ENCODE measurements at regions not wholly inside any gene's neighbourhood (a gene's known extent, or its start where the extent isn't known, plus 50 kb on each side); places are given as distances from the start of the nearest gene placed in this dataset.

DNA sequence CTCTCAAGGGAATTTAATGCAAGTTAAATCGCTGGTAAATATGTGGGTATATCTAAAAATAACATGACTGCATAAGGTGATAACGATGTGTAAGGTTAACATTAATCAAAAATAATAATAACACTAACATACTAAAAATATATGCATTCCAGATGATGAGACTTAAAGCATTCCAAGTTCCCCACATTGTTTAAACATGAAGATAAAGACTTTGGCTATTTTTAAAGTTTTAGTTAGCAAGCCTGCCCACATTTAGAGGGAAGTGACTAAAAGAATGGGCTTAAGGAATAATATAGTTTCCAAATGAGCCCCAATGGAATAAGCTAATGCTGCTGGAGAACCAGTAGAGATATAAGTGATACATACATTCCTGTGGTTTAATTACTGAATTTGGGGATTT, 941.3 kb downstream of the TBC1D32 start:
- H2AFZ ChIP-seq (ENCODE audit: low read depth, low read length) = no peak overlapping the region
- H3K9ac ChIP-seq (ENCODE audit: insufficient read depth in 1 of 2, low read depth in 2 of 2, low read length in 2 of 2) = no peak overlapping the region
- no peaks in the 10 kb centered on the region for H4K20me1 ChIP-seq (replicated peaks; ENCODE audit: control insufficient read depth, insufficient read depth, low read length)
- in situ Hi-C loops (cut with MboI) (no loop called here), intact Hi-C loops (cut with micrococcal nuclease) (no loop called here)
- H3K4me3 ChIP-seq = no peak overlapping the region
- BruUV-seq (replicated peaks) = no TSS peak
- TF ChIP-seq, protein P1, sequence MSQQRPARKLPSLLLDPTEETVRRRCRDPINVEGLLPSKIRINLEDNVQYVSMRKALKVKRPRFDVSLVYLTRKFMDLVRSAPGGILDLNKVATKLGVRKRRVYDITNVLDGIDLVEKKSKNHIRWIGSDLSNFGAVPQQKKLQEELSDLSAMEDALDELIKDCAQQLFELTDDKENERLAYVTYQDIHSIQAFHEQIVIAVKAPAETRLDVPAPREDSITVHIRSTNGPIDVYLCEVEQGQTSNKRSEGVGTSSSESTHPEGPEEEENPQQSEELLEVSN (IDR thresholded peaks at IDR 0.05; ENCODE audit: borderline replicate concordance in 1 of 2, extremely low read depth in 1 of 2, insufficient read depth in 1 of 2, insufficient read length in 1 of 2, low read depth in 1 of 2, low read length in 1 of 2, poor library complexity in 1 of 2, severe bottlenecking in 1 of 2) = no peak
- TF ChIP-seq PCBP2 (IDR thresholded peaks at IDR 0.05; ENCODE audit: low read depth, low read length, poor library complexity, severe bottlenecking) (no peak), CEBPB (tag; IDR thresholded peaks at IDR 0.05) (no peak), NELFE (IDR thresholded peaks at IDR 0.05; ENCODE audit: insufficient read depth, insufficient read length) (no peak), PCBP1 (IDR thresholded peaks at IDR 0.05; ENCODE audit: low read depth, low read length, poor library complexity, severe bottlenecking) (no peak), CCAR2 (IDR thresholded peaks at IDR 0.05; ENCODE audit: low read depth, low read length) (no peak), SMARCC2 (IDR thresholded peaks at IDR 0.05; ENCODE audit: low read depth) (no peak), POLR2G (IDR thresholded peaks at IDR 0.05; ENCODE audit: low read depth, low read length) (no peak), TAL1 (IDR thresholded peaks at IDR 0.05) (no peak), ZNF324 (CRISPR knock-in tag; IDR thresholded peaks at IDR 0.05) (no peak)
- TF ChIP-seq, protein P2, sequence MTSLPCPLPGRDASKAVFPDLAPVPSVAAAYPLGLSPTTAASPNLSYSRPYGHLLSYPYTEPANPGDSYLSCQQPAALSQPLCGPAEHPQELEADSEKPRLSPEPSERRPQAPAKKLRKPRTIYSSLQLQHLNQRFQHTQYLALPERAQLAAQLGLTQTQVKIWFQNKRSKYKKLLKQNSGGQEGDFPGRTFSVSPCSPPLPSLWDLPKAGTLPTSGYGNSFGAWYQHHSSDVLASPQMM (CRISPR knock-in tag; IDR thresholded peaks at IDR 0.05) = no peak
- H3K4me2 ChIP-seq (ENCODE audit: insufficient read depth, low read length) = no peak overlapping the region
- ChIA-PET CTCF (ENCODE audit: low intra/inter-chr PET ratio) (no interaction called here), POLR2A (no interaction called here)
- no peak for FAIRE-seq
- no peaks in the 10 kb centered on the region for H3K4me1 ChIP-seq (replicated peaks in 1 of 2; ENCODE audit: control insufficient read depth in 2 of 2, insufficient read depth in 2 of 2, low read length in 2 of 2)
- H3K27ac ChIP-seq (ENCODE audit: extremely low read depth, low read depth, low read length) = no peak overlapping the region
- H3K79me2 ChIP-seq (ENCODE audit: control insufficient read depth, insufficient read depth, low read length) = no peaks in the 10 kb centered on the region
- 0% methylated on average over 2 of the region's 2 CpGs for WGBS (ENCODE audit: insufficient coverage, low coverage, missing lambda C conversion rate)
- no peak for ATAC-seq
- no peaks in the 10 kb centered on the region for H3K9me3 ChIP-seq (replicated peaks; ENCODE audit: control insufficient read depth, insufficient read depth, low read depth, low read length)
- H3K36me3 ChIP-seq (ENCODE audit: control insufficient read depth, insufficient read depth, low read length) = no peaks in the 10 kb centered on the region
- no peaks in the 10 kb centered on the region for H3K27me3 ChIP-seq (ENCODE audit: control insufficient read depth in 2 of 2, insufficient read depth in 2 of 2, low read length in 2 of 2)
- no peaks in the 10 kb centered on the region for H3K9me1 ChIP-seq (ENCODE audit: control insufficient read depth, insufficient read depth, low read length)
- DNase-seq (ENCODE audit: extremely low read depth in 1 of 4, low spot score in 3 of 4) = no peak
